Body of pancreas (tissue), 4 donors: ENCODE measurements at regions not wholly inside any gene's neighbourhood (a gene's known extent, or its start where the extent isn't known, plus 50 kb on each side); places are given as distances from the start of the nearest gene placed in this dataset.

Experiments
- CTCF ChIP-seq, 7 experiments: fragments of 450-650 bp in 4 of 7; fragments of 200-600 bp in 3 of 7; sonication (generic) in 3 of 7; IDR thresholded peaks; one replicate each; pipeline ENCODE4 v1.5.1; 2016 to 2019; ENCODE audit warnings: antibody characterized with exemption in 7 of 7
- POLR2A ChIP-seq, 3 donors: fragments of 450-650 bp; IDR thresholded peaks; one replicate each; pipeline ENCODE4 v1.6.1; 2016; ENCODE audit warnings: antibody characterized with exemption in 3 of 3, mild to moderate bottlenecking in 2 of 3

GRCh38 chr4:101594588-101594987 is 195.9 kb upstream of the BANK1 start:
- TF ChIP-seq POLR2A (IDR thresholded peaks at IDR 0.05) = no peak
- TF ChIP-seq CTCF (IDR thresholded peaks at IDR 0.05) = no peak
